ENCODE measurements at regions not wholly inside any gene's neighbourhood (a gene's known extent, or its start where the extent isn't known, plus 50 kb on each side); places are given as distances from the start of the nearest gene placed in this dataset.
A peak's percentile ranks its signal among the peaks of the same experiment; 100 is the strongest.

- no peak for DNase-seq
- 85 to 88% methylated on average over 2 of the region's 2 CpGs for WGBS, 2 donors
- H3K9ac ChIP-seq (ENCODE audit: insufficient read depth in 1 of 2, low read length in 2 of 2): no peak overlapping the region
- no peak overlapping the region for H3K4me3 ChIP-seq
- peaks cover 0 to 2% (median 0%) of the 10 kb centered on the region in 4 donors for H3K9me3 ChIP-seq (ENCODE audit: control insufficient read depth in 4 of 4, insufficient read depth in 3 of 4, low read length in 3 of 4)
- no peak for TF ChIP-seq CTCF (IDR thresholded peaks at IDR 0.05; ENCODE audit: control extremely low read depth, extremely low read depth)
- no peaks in the 10 kb centered on the region for H3K36me3 ChIP-seq (ENCODE audit: control insufficient read depth in 4 of 4, insufficient read depth in 4 of 4, low read length in 4 of 4)
- ATAC-seq (ENCODE audit: insufficient read depth, low FRiP score): no peak
- H3K27ac ChIP-seq (ENCODE audit: low read depth in 1 of 2, low read length in 1 of 2): no peak overlapping the region
- no peaks in the 10 kb centered on the region for H3K27me3 ChIP-seq (ENCODE audit: control insufficient read depth in 3 of 3, insufficient read depth in 3 of 3, low read length in 2 of 3)
- H3K4me1 ChIP-seq (ENCODE audit: control insufficient read depth in 5 of 5, insufficient read depth in 5 of 5, low read length in 5 of 5): peaks cover 0 to 4% (median 0%) of the 10 kb centered on the region in 5 donors
These were observed 108.7 kb upstream of the SYT6 start for GRCh38 chr1:114262337-114262736.

GRCh38 chr1:114260805-114261484 is 107.3 kb upstream of the SYT6 start:
- no peak for TF ChIP-seq CTCF (IDR thresholded peaks at IDR 0.05; ENCODE audit: control extremely low read depth, extremely low read depth)
- 74 to 77% methylated on average over 6 of the region's 6 CpGs for WGBS, 2 donors

DNA sequence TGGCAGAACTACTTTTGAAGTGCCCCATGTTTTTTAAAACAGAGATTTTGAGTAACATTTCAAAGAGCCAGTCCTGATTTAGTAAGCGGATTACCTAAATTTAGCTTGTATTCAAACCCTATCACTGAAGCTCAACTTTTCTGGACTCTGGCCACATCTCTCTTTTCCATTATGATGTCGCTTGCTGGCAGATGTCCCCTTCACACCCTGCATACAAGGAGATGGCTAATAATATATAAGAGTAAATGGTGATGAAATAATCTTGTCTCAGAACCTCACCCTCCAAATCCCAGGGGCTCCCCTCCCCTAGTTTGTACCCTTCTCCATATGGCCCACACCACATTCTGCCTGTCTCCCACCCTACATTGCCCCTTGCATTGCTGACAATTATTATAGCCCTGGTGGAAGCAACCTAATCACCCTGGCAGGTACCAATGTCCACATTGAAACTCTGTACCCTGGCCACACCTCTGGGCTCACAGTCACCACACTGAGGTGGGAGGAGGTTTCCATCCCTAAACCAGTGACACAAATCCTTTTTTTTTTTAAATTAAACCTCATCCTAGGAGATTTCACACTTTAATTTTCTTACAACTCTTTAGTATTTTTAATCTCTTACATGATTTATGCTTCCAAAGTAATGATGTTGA is 106.0 kb upstream of the SYT6 start:
- WGBS, 2 donors: 84 to 89% methylated on average over 2 of the region's 2 CpGs
- no peak overlapping the region for H3K4me3 ChIP-seq
- H3K27ac ChIP-seq (ENCODE audit: low read depth in 1 of 2, low read length in 1 of 2): no peak overlapping the region
- DNase-seq (peak in 2 of 3 donors; percentile 16 to 57), ATAC-seq (ENCODE audit: insufficient read depth, low FRiP score) (no peak)
- H3K27me3 ChIP-seq (ENCODE audit: control insufficient read depth in 3 of 3, insufficient read depth in 3 of 3, low read length in 2 of 3): no peaks in the 10 kb centered on the region
- no peak for TF ChIP-seq CTCF (IDR thresholded peaks at IDR 0.05; ENCODE audit: control extremely low read depth, extremely low read depth)
- H3K36me3 ChIP-seq (ENCODE audit: control insufficient read depth in 4 of 4, insufficient read depth in 4 of 4, low read length in 4 of 4): no peaks in the 10 kb centered on the region
- peaks cover 0 to 4% (median 2%) of the 10 kb centered on the region in 4 donors for H3K9me3 ChIP-seq (ENCODE audit: control insufficient read depth in 4 of 4, insufficient read depth in 3 of 4, low read length in 3 of 4)
- H3K4me1 ChIP-seq (ENCODE audit: control insufficient read depth in 5 of 5, insufficient read depth in 5 of 5, low read length in 5 of 5): peaks cover 0 to 4% (median 0%) of the 10 kb centered on the region in 5 donors
- no peak overlapping the region for H3K9ac ChIP-seq (ENCODE audit: insufficient read depth in 1 of 2, low read length in 2 of 2)

More at GRCh38 chr1:114260805-114261484, 107.3 kb upstream of the SYT6 start:
- DNase-seq: no peak
- peaks cover 0 to 2% (median 0%) of the 10 kb centered on the region in 4 donors for H3K9me3 ChIP-seq (ENCODE audit: control insufficient read depth in 4 of 4, insufficient read depth in 3 of 4, low read length in 3 of 4)
- H3K4me3 ChIP-seq: no peak overlapping the region
- peaks cover 0 to 4% (median 0%) of the 10 kb centered on the region in 5 donors for H3K4me1 ChIP-seq (ENCODE audit: control insufficient read depth in 5 of 5, insufficient read depth in 5 of 5, low read length in 5 of 5)
- H3K27me3 ChIP-seq (ENCODE audit: control insufficient read depth in 3 of 3, insufficient read depth in 3 of 3, low read length in 2 of 3): no peaks in the 10 kb centered on the region
- no peak overlapping the region for H3K9ac ChIP-seq (ENCODE audit: insufficient read depth in 1 of 2, low read length in 2 of 2)
- ATAC-seq (ENCODE audit: insufficient read depth, low FRiP score): no peak
- H3K27ac ChIP-seq (ENCODE audit: low read depth in 1 of 2, low read length in 1 of 2): no peak overlapping the region
- H3K36me3 ChIP-seq (ENCODE audit: control insufficient read depth in 4 of 4, insufficient read depth in 4 of 4, low read length in 4 of 4): no peaks in the 10 kb centered on the region
